ENCODE measurements at regions not wholly inside any gene's neighbourhood (a gene's known extent, or its start where the extent isn't known, plus 50 kb on each side); places are given as distances from the start of the nearest gene placed in this dataset.

DNA sequence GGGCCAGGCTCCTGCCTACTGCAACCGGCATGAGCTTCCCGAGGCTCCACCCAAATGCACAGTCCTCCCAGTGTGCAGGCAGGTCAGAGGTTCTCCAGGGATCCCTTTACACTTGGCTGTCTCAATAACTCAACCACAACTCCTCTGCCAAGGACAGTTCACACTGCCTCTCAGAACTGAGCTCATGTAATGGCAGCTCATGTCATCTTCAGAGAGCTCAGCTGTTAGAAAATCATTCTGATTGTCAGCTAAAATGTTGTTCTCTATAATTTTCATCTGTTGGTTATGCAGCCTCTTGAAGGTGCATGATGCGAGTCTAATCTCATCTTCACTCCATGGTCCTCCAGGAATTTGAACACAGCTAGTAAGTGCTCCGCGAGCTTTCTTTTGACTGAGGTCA is 76.7 kb downstream of the SST start:
- no peak overlapping the region for H3K4me3 ChIP-seq (replicated peaks; ENCODE audit: low read depth, low read length)
- TF ChIP-seq, protein P1, sequence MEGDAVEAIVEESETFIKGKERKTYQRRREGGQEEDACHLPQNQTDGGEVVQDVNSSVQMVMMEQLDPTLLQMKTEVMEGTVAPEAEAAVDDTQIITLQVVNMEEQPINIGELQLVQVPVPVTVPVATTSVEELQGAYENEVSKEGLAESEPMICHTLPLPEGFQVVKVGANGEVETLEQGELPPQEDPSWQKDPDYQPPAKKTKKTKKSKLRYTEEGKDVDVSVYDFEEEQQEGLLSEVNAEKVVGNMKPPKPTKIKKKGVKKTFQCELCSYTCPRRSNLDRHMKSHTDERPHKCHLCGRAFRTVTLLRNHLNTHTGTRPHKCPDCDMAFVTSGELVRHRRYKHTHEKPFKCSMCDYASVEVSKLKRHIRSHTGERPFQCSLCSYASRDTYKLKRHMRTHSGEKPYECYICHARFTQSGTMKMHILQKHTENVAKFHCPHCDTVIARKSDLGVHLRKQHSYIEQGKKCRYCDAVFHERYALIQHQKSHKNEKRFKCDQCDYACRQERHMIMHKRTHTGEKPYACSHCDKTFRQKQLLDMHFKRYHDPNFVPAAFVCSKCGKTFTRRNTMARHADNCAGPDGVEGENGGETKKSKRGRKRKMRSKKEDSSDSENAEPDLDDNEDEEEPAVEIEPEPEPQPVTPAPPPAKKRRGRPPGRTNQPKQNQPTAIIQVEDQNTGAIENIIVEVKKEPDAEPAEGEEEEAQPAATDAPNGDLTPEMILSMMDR (IDR thresholded peaks at IDR 0.05; ENCODE audit: low read depth, low read length, missing control alignments), result no peak
- DNase-seq (ENCODE audit: extremely low read depth, low read depth), result no peak

DNA sequence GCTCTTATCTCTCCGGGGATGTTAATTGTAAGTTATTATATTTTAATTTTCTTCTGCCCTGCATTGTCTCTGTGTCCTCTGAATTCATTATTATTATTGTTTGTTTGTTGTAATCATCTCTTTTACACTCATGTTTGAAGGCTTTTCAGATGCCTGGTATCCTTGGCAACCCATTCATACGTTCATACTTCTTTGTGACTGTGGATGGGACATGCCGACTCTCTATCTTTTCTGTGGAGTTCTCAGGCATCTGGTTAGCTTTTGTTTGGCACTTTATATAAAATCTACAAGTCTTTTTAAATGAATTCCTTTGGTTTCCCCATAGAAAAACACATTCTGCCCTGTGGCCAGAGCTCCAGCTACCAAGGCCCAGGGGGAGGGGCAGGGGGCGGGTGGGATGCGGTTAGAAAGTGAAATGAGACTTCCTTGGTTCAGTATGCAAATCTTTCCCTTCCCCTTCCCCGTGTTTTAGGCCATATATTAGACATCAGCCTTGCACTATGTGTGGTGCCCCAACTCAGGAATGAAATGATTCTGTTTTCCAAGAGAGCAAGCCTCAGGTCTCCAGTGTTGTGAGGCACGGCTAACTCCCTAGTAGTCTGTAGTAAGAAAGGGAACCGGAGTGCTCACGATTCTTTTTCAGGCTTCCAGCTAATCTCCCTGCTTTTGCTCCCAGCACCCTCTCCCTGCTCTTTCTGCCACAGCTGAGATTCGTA is 79.2 kb downstream of the SST start:
- TF ChIP-seq, protein P1 (IDR thresholded peaks at IDR 0.05; ENCODE audit: low read depth, low read length, missing control alignments), result no peak
- no peak overlapping the region for H3K4me3 ChIP-seq (replicated peaks; ENCODE audit: low read depth, low read length)
- no peak for DNase-seq (ENCODE audit: extremely low read depth, low read depth)

DNA sequence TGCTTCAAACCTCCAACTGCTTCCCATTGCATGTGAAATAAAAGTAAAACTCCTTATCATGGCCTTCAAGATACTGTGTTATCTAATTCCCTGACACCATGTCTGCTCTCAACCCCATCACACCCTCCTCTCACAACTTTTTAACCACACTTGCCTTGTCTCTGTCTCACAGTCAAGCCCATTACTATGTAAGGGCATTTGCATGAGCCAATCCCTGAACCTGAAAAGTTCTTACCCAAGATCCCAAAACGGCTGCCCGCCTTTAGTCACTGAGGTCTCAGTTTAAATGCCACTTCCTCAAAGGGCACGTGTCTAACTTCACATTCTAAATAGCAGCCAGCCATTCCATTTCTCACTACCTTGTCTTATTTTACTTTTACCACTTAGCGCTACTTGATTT is 83.1 kb downstream of the SST start:
- TF ChIP-seq, protein P1 (IDR thresholded peaks at IDR 0.05; ENCODE audit: low read depth, low read length, missing control alignments), result no peak
- DNase-seq (ENCODE audit: extremely low read depth, low read depth), result no peak
- no peak overlapping the region for H3K4me3 ChIP-seq (replicated peaks; ENCODE audit: low read depth, low read length)

DNA sequence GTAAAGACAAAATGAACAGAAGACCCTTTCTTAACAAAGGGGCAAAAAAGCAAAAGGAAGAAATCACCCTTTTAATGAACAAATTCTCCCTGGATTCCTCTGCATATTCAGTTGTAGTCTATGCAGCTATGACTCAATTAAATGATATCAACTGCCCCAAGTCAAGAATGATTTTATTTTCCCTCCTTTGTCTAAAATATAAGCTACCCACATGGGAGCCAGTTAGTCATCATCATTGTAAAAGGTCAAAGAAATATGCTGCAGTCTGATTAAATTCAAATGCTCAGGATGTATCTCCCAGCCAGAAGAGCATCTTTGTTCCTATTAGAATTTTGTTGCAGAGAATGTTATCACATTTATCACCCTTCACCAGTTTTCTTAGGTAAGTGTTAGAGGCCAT is 84.0 kb downstream of the SST start:
- DNase-seq (ENCODE audit: extremely low read depth, low read depth), result no peak
- no peak overlapping the region for H3K4me3 ChIP-seq (replicated peaks; ENCODE audit: low read depth, low read length)
- TF ChIP-seq, protein P1 (IDR thresholded peaks at IDR 0.05; ENCODE audit: low read depth, low read length, missing control alignments), result no peak

DNA sequence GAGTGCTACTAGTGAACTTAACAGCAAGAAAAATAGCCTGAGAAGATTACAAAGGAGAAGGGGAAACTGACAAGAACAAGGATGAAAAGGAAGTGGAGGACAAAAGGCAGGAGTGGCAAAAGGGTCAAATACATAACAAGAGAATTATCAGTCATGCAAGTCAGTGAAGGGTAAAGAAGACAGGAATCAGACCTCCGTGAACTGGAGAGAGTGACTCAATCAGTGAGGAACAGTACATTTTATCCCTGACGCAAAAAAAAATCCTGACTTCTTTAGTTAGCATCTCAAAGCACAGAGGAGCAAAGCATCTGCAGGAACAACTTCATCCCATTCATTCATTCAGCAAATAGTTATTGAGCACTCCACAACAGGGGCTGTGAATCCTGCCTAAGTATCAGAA is 97.8 kb downstream of the SST start:
- DNase-seq (ENCODE audit: extremely low read depth, low read depth), result no peak
- TF ChIP-seq, protein P1 (IDR thresholded peaks at IDR 0.05; ENCODE audit: low read depth, low read length, missing control alignments), result no peak
- H3K4me3 ChIP-seq (replicated peaks; ENCODE audit: low read depth, low read length), result no peak overlapping the region

DNA sequence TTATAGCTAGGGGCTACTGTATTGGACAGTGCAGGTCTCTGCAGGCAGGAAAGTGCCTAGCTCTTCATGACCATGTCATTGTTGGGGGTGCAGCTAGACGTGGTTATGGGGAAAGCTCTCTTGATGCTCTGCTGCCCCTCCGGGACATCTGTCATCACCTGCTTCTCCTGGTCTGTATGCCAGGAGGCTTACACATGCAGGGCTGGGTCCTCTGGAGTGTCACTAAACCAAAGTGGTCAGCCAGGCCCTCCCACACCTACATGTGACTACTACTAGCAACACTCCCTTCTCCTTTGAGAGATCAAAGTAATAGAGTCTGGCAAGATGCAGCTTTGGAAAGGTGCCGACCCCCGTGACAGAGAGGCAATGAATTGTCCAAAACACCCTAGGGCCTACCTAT is 98.5 kb downstream of the SST start:
- no peak for DNase-seq (ENCODE audit: extremely low read depth, low read depth)
- no peak overlapping the region for H3K4me3 ChIP-seq (replicated peaks; ENCODE audit: low read depth, low read length)
- TF ChIP-seq, protein P1 (IDR thresholded peaks at IDR 0.05; ENCODE audit: low read depth, low read length, missing control alignments), result no peak

DNA sequence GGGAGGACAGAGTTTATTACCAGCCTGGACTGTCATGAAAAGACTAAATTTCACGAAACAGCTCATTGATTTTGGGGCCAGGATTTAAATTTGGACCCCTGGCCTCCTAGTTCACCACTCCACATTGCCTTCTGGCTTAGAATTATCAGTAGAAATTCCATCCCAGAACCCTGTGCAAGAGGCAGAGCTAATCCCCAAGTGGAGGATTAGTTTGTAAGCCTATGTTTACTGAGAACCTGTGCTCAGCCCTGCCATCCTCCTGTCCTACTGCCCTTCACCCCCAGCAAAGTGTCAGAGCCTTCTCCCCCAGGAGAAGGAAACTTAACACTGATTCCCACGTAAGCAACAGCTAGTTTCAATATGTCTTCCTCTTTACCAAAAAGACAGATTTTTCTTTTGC is 99.4 kb downstream of the SST start:
- H3K4me3 ChIP-seq (replicated peaks; ENCODE audit: low read depth, low read length), result no peak overlapping the region
- no peak for DNase-seq (ENCODE audit: extremely low read depth, low read depth)
- TF ChIP-seq, protein P1 (IDR thresholded peaks at IDR 0.05; ENCODE audit: low read depth, low read length, missing control alignments), result no peak

All from HFF-Myc (cell line).